HepG2 (cell line): ENCODE measurements at regions not wholly inside any gene's neighbourhood (a gene's known extent, or its start where the extent isn't known, plus 50 kb on each side); places are given as distances from the start of the nearest gene placed in this dataset.
"Not testable (repeated sequence)": the region's sequence is repeated elsewhere in the genome, so short reads cannot be mapped to it uniquely, and the experiment has no call there.

Source experiments
- ATAC-seq: fragments of 200-7000 bp; cut with Tn5 transposase; 3 replicates; pipeline ENCODE4 v1.9.1; 2020; ENCODE audit warnings: mild to moderate bottlenecking, moderate library complexity
- BruUV-seq: library from RNA; stranded (reverse); fragments of 400-500 nt; replicated peaks from 2 replicates; lab custom pipeline; 2021; lab: Mats Ljungman, UMichigan
- CTCF ChIA-PET: fragments of 300-600 bp; formaldehyde crosslinking; extraction: SDS; loops from one replicate; lab custom pipeline; 2021; ENCODE audit warnings: low total read pairs, inconsistent platforms, low intra/inter-chr PET ratio; lab: Yijun Ruan, JAX
- POLR2A ChIA-PET: fragments of 350-600 bp; sonication (Branson Sonifier 250); formaldehyde crosslinking; loops from one replicate; lab custom pipeline; 2020; ENCODE audit warnings: antibody characterized with exemption, inconsistent platforms; lab: Yijun Ruan, JAX
- DNase-seq: peaks from one replicate; pipeline ENCODE4 v3.0.0-alpha.2; 2015; ENCODE audit warnings: low spot score
- FAIRE-seq: peaks from 3 replicates; lab custom pipeline; 2011; peaks lifted over from hg19 to GRCh38; lab: Jason Lieb, UNC
- H2AFZ ChIP-seq: one replicate; pipeline ENCODE4 v1.6.1; 2011; ENCODE audit warnings: low read length, inconsistent platforms
- H3K27ac ChIP-seq: fragments of 300-600 bp; 3 replicates; pipeline ENCODE4 v1.8.0; 2011; ENCODE audit warnings: mixed run types, mild to moderate bottlenecking, mixed read lengths, low read length, inconsistent platforms; ENCODE audit not compliant: insufficient read depth; ENCODE audit errors: extremely low read length
- H3K27me3 ChIP-seq, 2 experiments: fragments of 200-600 bp in 1 of 2; 2 replicates in 1 of 2; 3 replicates in 1 of 2; pipeline versions ENCODE4 v1.6.0 to v1.8.0; 2011; ENCODE audit warnings: low read length in 2 of 2, mild to moderate bottlenecking in 2 of 2, moderate library complexity in 2 of 2, inconsistent platforms in 1 of 2; ENCODE audit not compliant: insufficient read depth in 2 of 2, control insufficient read depth in 1 of 2
- H3K36me3 ChIP-seq, 2 experiments: fragments of 200-600 bp in 1 of 2; replicated peaks in 1 of 2; 2 replicates in 1 of 2; 3 replicates in 1 of 2; pipeline versions ENCODE4 v1.5.1 to v1.8.0; 2011; ENCODE audit warnings: low read length in 2 of 2, inconsistent platforms in 1 of 2; ENCODE audit not compliant: insufficient read depth in 2 of 2, control insufficient read depth in 1 of 2
- H3K4me1 ChIP-seq: 2 replicates; pipeline ENCODE4 v1.5.1; 2012; ENCODE audit warnings: low read length, inconsistent platforms; ENCODE audit not compliant: insufficient read depth
- H3K4me2 ChIP-seq: 2 replicates; pipeline ENCODE4 v1.6.0; 2011; ENCODE audit warnings: low read depth, low read length, inconsistent platforms
- H3K4me3 ChIP-seq, 3 experiments: fragments of 200-600 bp in 1 of 3; sonication (generic), shearing (Covaris generic) in 1 of 3; replicated peaks in 1 of 3; 2 replicates each; pipeline ENCODE4 v1.5.1; 2011 to 2016; ENCODE audit warnings: low read length in 3 of 3, inconsistent platforms in 2 of 3, low read depth in 2 of 3, mild to moderate bottlenecking in 2 of 3, control low read depth in 1 of 3, mixed read lengths in 1 of 3; ENCODE audit not compliant: insufficient read depth in 1 of 3
- H3K79me2 ChIP-seq: one replicate; pipeline ENCODE4 v1.6.1; 2011; ENCODE audit warnings: low read length, inconsistent platforms; ENCODE audit not compliant: insufficient read depth
- H3K9ac ChIP-seq: 2 replicates; pipeline ENCODE4 v1.6.0; 2011; ENCODE audit warnings: mild to moderate bottlenecking, low read depth, low read length, inconsistent platforms; ENCODE audit not compliant: insufficient read depth
- H3K9me3 ChIP-seq: 2 replicates; pipeline ENCODE4 v1.5.1; 2012; ENCODE audit warnings: mild to moderate bottlenecking, low read length
- H4K20me1 ChIP-seq: 2 replicates; pipeline ENCODE4 v1.6.0; 2011; ENCODE audit warnings: inconsistent platforms, mild to moderate bottlenecking, low read length, moderate library complexity; ENCODE audit not compliant: insufficient read depth
- CAMTA2 ChIP-seq: sonication (generic); formaldehyde crosslinking; IDR thresholded peaks from 2 replicates; pipeline ENCODE4 v1.4.0; 2020; ENCODE audit warnings: mild to moderate bottlenecking, missing genetic modification reagents, borderline replicate concordance
- FOXA3 ChIP-seq: IDR thresholded peaks from 2 replicates; pipeline ENCODE4 v1.6.1; 2016; ENCODE audit warnings: missing genetic modification reagents, missing compliant biosample characterization
- GFI1 ChIP-seq: sonication (generic); formaldehyde crosslinking; IDR thresholded peaks from 2 replicates; pipeline ENCODE4 v1.5.0; 2020; ENCODE audit warnings: missing genetic modification reagents, mild to moderate bottlenecking, borderline replicate concordance
- GMEB2 ChIP-seq: IDR thresholded peaks from 2 replicates; pipeline ENCODE4 v1.6.1; 2016; ENCODE audit warnings: missing biosample characterization, missing genetic modification reagents, low read depth
- NFRKB ChIP-seq: fragments of 450-650 bp; IDR thresholded peaks from 2 replicates; pipeline ENCODE4 v1.6.1; 2017
- RFXAP ChIP-seq: sonication (generic); formaldehyde crosslinking; IDR thresholded peaks from 2 replicates; pipeline ENCODE4 v1.4.0; 2020; ENCODE audit warnings: missing genetic modification reagents, borderline replicate concordance
- SMYD3 ChIP-seq: sonication (generic); formaldehyde crosslinking; IDR thresholded peaks from 2 replicates; pipeline ENCODE4 v1.8.1; 2023; ENCODE audit warnings: mild to moderate bottlenecking, missing genetic modification reagents
- SNAI1 ChIP-seq: sonication (generic); formaldehyde crosslinking; IDR thresholded peaks from 2 replicates; pipeline ENCODE4 v1.5.0; 2020; ENCODE audit warnings: mild to moderate bottlenecking, missing genetic modification reagents, borderline replicate concordance
- STAT6 ChIP-seq: sonication (generic); formaldehyde crosslinking; IDR thresholded peaks from 2 replicates; pipeline ENCODE4 v1.4.0; 2020; ENCODE audit warnings: missing genetic modification reagents, mild to moderate bottlenecking, borderline replicate concordance
- ZMYM2 ChIP-seq: sonication (generic); formaldehyde crosslinking; IDR thresholded peaks from 2 replicates; pipeline ENCODE4 v1.8.0; 2022; ENCODE audit warnings: mild to moderate bottlenecking, missing genetic modification reagents
- ZNF20 ChIP-seq: sonication (generic); formaldehyde crosslinking; IDR thresholded peaks from 2 replicates; pipeline ENCODE4 v1.4.0; 2020; ENCODE audit warnings: mild to moderate bottlenecking, moderate library complexity, missing genetic modification reagents
- ZNF275 ChIP-seq: sonication (generic); formaldehyde crosslinking; IDR thresholded peaks from 2 replicates; pipeline ENCODE4 v1.8.0; 2022; ENCODE audit warnings: missing genetic modification reagents, mild to moderate bottlenecking, inconsistent platforms, borderline replicate concordance
- ZNF30 ChIP-seq: sonication (generic); formaldehyde crosslinking; IDR thresholded peaks from 2 replicates; pipeline ENCODE4 v1.5.0; 2020; ENCODE audit warnings: mild to moderate bottlenecking, missing genetic modification reagents
- ZNF616 ChIP-seq: sonication (generic); formaldehyde crosslinking; IDR thresholded peaks from 2 replicates; pipeline ENCODE4 v1.5.0; 2020; ENCODE audit warnings: low read depth, mild to moderate bottlenecking, missing genetic modification reagents
- WGBS: methylation state at CpG from one replicate; pipeline ENCODE4 v1.1.6; 2017; ENCODE audit warnings: low lambda C conversion rate; 5-methylcytosine and 5-hydroxymethylcytosine counted together
- in situ Hi-C: cut with HindIII; loops from 2 replicates; pipeline ENCODE4 v1.10.0; 2017; ENCODE audit warnings: low pct_unique_long_range_greater_than_20kb; ENCODE audit not compliant: extremely low pct_ligation_motif_present
- intact Hi-C: fragments of 100-400 bp; cut with micrococcal nuclease; formaldehyde crosslinking; loops from one replicate; pipeline ENCODE4 v1.10.0; 2022; ENCODE audit not compliant: unreplicated experiment

- Histone ChIP-seq H3K27ac (no peak overlapping the region), H3K9me3 (peaks cover 79% of the 10 kb centered on the region), H3K27me3 (no peaks in the 10 kb centered on the region), H3K4me2 (no peak overlapping the region), H2AFZ (no peak overlapping the region), H3K4me3 (no peak overlapping the region), H3K4me1 (no peaks in the 10 kb centered on the region), H3K36me3 (no peaks in the 10 kb centered on the region), H3K79me2 (no peaks in the 10 kb centered on the region), H4K20me1 (no peaks in the 10 kb centered on the region), H3K9ac (no peak overlapping the region)
- ChIA-PET POLR2A (no interaction called here), CTCF (no interaction called here)
- in situ Hi-C loops: no loop called here
- 0% methylated on average over 1 of the region's 1 CpG for WGBS
- intact Hi-C loops: no loop called here
- DNase-seq (no peak), FAIRE-seq (no peak), ATAC-seq (no peak)
- BruUV-seq: no TSS peak
- no peak for TF ChIP-seq RFXAP (CRISPR knock-in tag)
- no peak for TF ChIP-seq SMYD3 (CRISPR knock-in tag)
- no peak for TF ChIP-seq ZNF20
- no peak for TF ChIP-seq GFI1
- TF ChIP-seq ZNF30 (CRISPR knock-in tag): no peak
- TF ChIP-seq NFRKB: no peak
- no peak for TF ChIP-seq GMEB2 (CRISPR knock-in tag)
- no peak for TF ChIP-seq ZNF616
- TF ChIP-seq SNAI1 (CRISPR knock-in tag): no peak
- TF ChIP-seq ZMYM2 (CRISPR knock-in tag): no peak
- TF ChIP-seq STAT6: no peak
- no peak for TF ChIP-seq CAMTA2 (CRISPR knock-in tag)
- TF ChIP-seq FOXA3 (CRISPR knock-in tag): no peak
- no peak for TF ChIP-seq ZNF275 (CRISPR knock-in tag)
Observed at GRCh38 chr21:19228226-19228625, 824.6 kb upstream of the TMPRSS15 start.

GRCh38 chr21:19233841-19234240, 830.3 kb upstream of the TMPRSS15 start:
- DNase-seq, H4K20me1 ChIP-seq, H3K4me2 ChIP-seq, in situ Hi-C loops, H3K4me1 ChIP-seq, H3K36me3 ChIP-seq, H3K79me2 ChIP-seq, intact Hi-C loops, H3K4me3 ChIP-seq, CTCF ChIA-PET, H3K9ac ChIP-seq, POLR2A ChIA-PET, H3K27me3 ChIP-seq, ATAC-seq, H2AFZ ChIP-seq, H3K27ac ChIP-seq, BruUV-seq, FAIRE-seq: not testable (repeated sequence)
- H3K9me3 ChIP-seq: peaks cover 82% of the 10 kb centered on the region
- WGBS: 7% methylated on average over 11 of the region's 12 CpGs
